H1 (cell line): ENCODE measurements at regions not wholly inside any gene's neighbourhood (a gene's known extent, or its start where the extent isn't known, plus 50 kb on each side); places are given as distances from the start of the nearest gene placed in this dataset.

Source experiments
- CTCF ChIA-PET: fragments of 300-600 bp; sonication (Branson Sonifier 250); formaldehyde crosslinking; loops from one replicate; lab custom pipeline; 2021; ENCODE audit not compliant: partially characterized antibody; lab: Charles Lee
- POLR2A ChIA-PET: fragments of 300-600 bp; sonication (Branson Sonifier 250); formaldehyde crosslinking; loops from one replicate; lab custom pipeline; 2021; ENCODE audit warnings: inconsistent platforms; ENCODE audit not compliant: partially characterized antibody; lab: Charles Lee
- DNase-seq, 2 experiments: peaks; one replicate each; pipeline versions ENCODE4 v3.0.0 to v3.0.0-alpha.2; 2010 to 2022; ENCODE audit warnings: low spot score in 2 of 2, low read depth in 1 of 2, mixed read lengths in 1 of 2
- FAIRE-seq: peaks from 2 replicates; lab custom pipeline; 2011; peaks lifted over from hg19 to GRCh38; lab: Jason Lieb, UNC
- H2AFZ ChIP-seq: 2 replicates; pipeline ENCODE4 v1.8.1; 2012; ENCODE audit warnings: low read length, inconsistent platforms
- H2AK5ac ChIP-seq: 2 replicates; pipeline ENCODE4 v1.6.1; 2013; ENCODE audit warnings: low read depth, low read length
- H2BK120ac ChIP-seq: replicated peaks from 2 replicates; pipeline ENCODE3; 2013; ENCODE audit warnings: low read depth, low read length, inconsistent platforms
- H2BK12ac ChIP-seq: 2 replicates; pipeline ENCODE4 v1.6.1; 2013; ENCODE audit warnings: low read depth, low read length
- H2BK15ac ChIP-seq: 2 replicates; pipeline ENCODE4 v1.6.1; 2013; ENCODE audit warnings: low read length
- H2BK20ac ChIP-seq: 2 replicates; pipeline ENCODE4 v1.6.1; 2013; ENCODE audit warnings: low read length
- H2BK5ac ChIP-seq: 2 replicates; pipeline ENCODE4 v1.6.1; 2013; ENCODE audit warnings: low read depth, low read length
- H3K14ac ChIP-seq: 2 replicates; pipeline ENCODE4 v1.6.1; 2013; ENCODE audit warnings: inconsistent platforms; ENCODE audit not compliant: insufficient read length
- H3K18ac ChIP-seq: 2 replicates; pipeline ENCODE4 v1.6.1; 2013; ENCODE audit warnings: low read length; ENCODE audit errors: extremely low read depth
- H3K23ac ChIP-seq: 2 replicates; pipeline ENCODE4 v1.6.1; 2013; ENCODE audit warnings: inconsistent platforms; ENCODE audit not compliant: insufficient read length
- H3K23me2 ChIP-seq: 2 replicates; pipeline ENCODE4 v1.6.1; 2013; ENCODE audit warnings: low read depth, low read length
- H3K27ac ChIP-seq: 2 replicates; pipeline ENCODE4 v1.6.1; 2011; ENCODE audit warnings: low read depth, low read length, inconsistent platforms
- H3K27me3 ChIP-seq, 4 experiments: replicated peaks in 1 of 4; 1 replicate in 1 of 4; 2 replicates in 3 of 4; pipeline versions ENCODE4 v1.6.1 to v1.8.1; 2011 to 2013; ENCODE audit warnings: low read length in 3 of 4, mild to moderate bottlenecking in 3 of 4, inconsistent platforms in 2 of 4, mixed read lengths in 2 of 4, moderate library complexity in 1 of 4; ENCODE audit not compliant: control insufficient read depth in 3 of 4, insufficient read depth in 3 of 4; ENCODE audit errors: extremely low read depth in 1 of 4
- H3K36me3 ChIP-seq, 4 experiments: 2 replicates each; pipeline versions ENCODE4 v1.6.1 to v1.8.1; 2011 to 2013; ENCODE audit warnings: mild to moderate bottlenecking in 4 of 4, low read length in 3 of 4, moderate library complexity in 2 of 4, control low read depth in 1 of 4, inconsistent platforms in 1 of 4; ENCODE audit not compliant: insufficient read depth in 4 of 4, control insufficient read depth in 2 of 4
- H3K4ac ChIP-seq: replicated peaks from 2 replicates; pipeline ENCODE3; 2013; ENCODE audit warnings: low read length, low read depth, mixed read lengths, inconsistent platforms; ENCODE audit not compliant: insufficient read length
- H3K4me1 ChIP-seq, 4 experiments: replicated peaks in 1 of 4; 1 replicate in 1 of 4; 2 replicates in 3 of 4; pipeline versions ENCODE4 v1.6.1 to v1.8.1; 2011 to 2013; ENCODE audit warnings: low read length in 3 of 4, inconsistent platforms in 2 of 4, mixed read lengths in 1 of 4; ENCODE audit not compliant: insufficient read depth in 4 of 4, control insufficient read depth in 3 of 4
- H3K4me2 ChIP-seq, 2 experiments: 2 replicates each; pipeline versions ENCODE4 v1.6.1 to v1.8.1; 2011 to 2013; ENCODE audit warnings: low read depth in 2 of 2, low read length in 2 of 2, control low read depth in 1 of 2, inconsistent platforms in 1 of 2, mild to moderate bottlenecking in 1 of 2; ENCODE audit not compliant: insufficient read depth in 1 of 2
- H3K4me3 ChIP-seq, 4 experiments: fragments of 200-600, 300-600 bp in 1 of 4; sonication (generic), shearing (Covaris generic), sonication (Bioruptor Twin) in 1 of 4; 2 replicates each; pipeline versions ENCODE4 v1.5.1 to v1.8.1; 2011 to 2016; ENCODE audit warnings: low read length in 4 of 4, low read depth in 3 of 4, control low read depth in 2 of 4, inconsistent platforms in 2 of 4, mild to moderate bottlenecking in 2 of 4, mixed read lengths in 1 of 4, moderate library complexity in 1 of 4; ENCODE audit not compliant: insufficient read depth in 2 of 4; ENCODE audit errors: extremely low read depth in 1 of 4
- H3K56ac ChIP-seq: replicated peaks from 2 replicates; pipeline ENCODE3; 2013; ENCODE audit warnings: low read depth, mild to moderate bottlenecking, mixed read lengths, low read length, inconsistent platforms; ENCODE audit not compliant: insufficient read length
- H3K79me1 ChIP-seq: 2 replicates; pipeline ENCODE4 v1.6.1; 2013; ENCODE audit warnings: low read depth, low read length, control low read depth
- H3K79me2 ChIP-seq, 2 experiments: 2 replicates each; pipeline versions ENCODE4 v1.6.1 to v1.8.1; 2012 to 2013; ENCODE audit warnings: low read length in 2 of 2, mild to moderate bottlenecking in 2 of 2, inconsistent platforms in 1 of 2; ENCODE audit not compliant: insufficient read depth in 2 of 2, control insufficient read depth in 1 of 2
- H3K9ac ChIP-seq, 4 experiments: replicated peaks in 1 of 4; 1 replicate in 1 of 4; 2 replicates in 3 of 4; pipeline versions ENCODE4 v1.6.1 to v1.8.1; 2011 to 2013; ENCODE audit warnings: low read depth in 3 of 4, low read length in 3 of 4, control low read depth in 2 of 4, mild to moderate bottlenecking in 2 of 4, moderate library complexity in 2 of 4, inconsistent platforms in 1 of 4; ENCODE audit errors: extremely low read depth in 1 of 4
- H3K9me3 ChIP-seq, 2 experiments: 2 replicates each; pipeline versions ENCODE4 v1.6.1 to v1.8.1; 2012 to 2013; ENCODE audit warnings: mild to moderate bottlenecking in 2 of 2, moderate library complexity in 2 of 2, control low read depth in 1 of 2, inconsistent platforms in 1 of 2, low read depth in 1 of 2, low read length in 1 of 2, mixed read lengths in 1 of 2; ENCODE audit not compliant: insufficient read depth in 2 of 2
- H4K20me1 ChIP-seq, 2 experiments: replicated peaks in 1 of 2; 2 replicates each; pipeline versions ENCODE3 to v1.8.1; 2011 to 2013; ENCODE audit warnings: inconsistent platforms in 2 of 2, low read length in 2 of 2, mild to moderate bottlenecking in 1 of 2; ENCODE audit not compliant: insufficient read depth in 2 of 2, control insufficient read depth in 1 of 2
- H4K5ac ChIP-seq: 2 replicates; pipeline ENCODE4 v1.6.1; 2013; ENCODE audit warnings: low read length, low read depth, mixed read lengths, inconsistent platforms; ENCODE audit not compliant: insufficient read length
- H4K8ac ChIP-seq: 2 replicates; pipeline ENCODE4 v1.8.0; 2013; ENCODE audit warnings: mild to moderate bottlenecking, moderate library complexity, low read length, inconsistent platforms; ENCODE audit not compliant: insufficient read depth; ENCODE audit errors: extremely low read depth
- H4K91ac ChIP-seq: replicated peaks from 2 replicates; pipeline ENCODE3; 2013; ENCODE audit warnings: low read length, mixed read lengths, inconsistent platforms; ENCODE audit not compliant: insufficient read length
- CBX8 ChIP-seq: fragments of 300-800, 300-1000 bp; sonication (generic); IDR thresholded peaks from 2 replicates; pipeline ENCODE4 v1.7.1; 2016; ENCODE audit warnings: low read depth, low read length, borderline replicate concordance
- CHD1 ChIP-seq: IDR thresholded peaks from 2 replicates; pipeline ENCODE4 v1.6.1; 2012; ENCODE audit warnings: low read depth, low read length, improper control_type of control experiment
- GABPA ChIP-seq: IDR thresholded peaks from 2 replicates; pipeline ENCODE4 v1.6.1; 2011; ENCODE audit warnings: mild to moderate bottlenecking, low read length, moderate library complexity, borderline replicate concordance; ENCODE audit not compliant: insufficient read depth
- HDAC6 ChIP-seq: IDR thresholded peaks from one replicate; pipeline ENCODE4 v1.7.1; 2012; ENCODE audit warnings: low read depth, mild to moderate bottlenecking, inconsistent platforms, low read length, moderate library complexity
- JUN ChIP-seq: IDR thresholded peaks from 2 replicates; pipeline ENCODE4 v1.6.1; 2011; ENCODE audit warnings: low read depth, mild to moderate bottlenecking, improper control_type of control experiment, low read length
- JUND ChIP-seq: IDR thresholded peaks from 2 replicates; pipeline ENCODE4 v1.6.1; 2011; ENCODE audit warnings: mild to moderate bottlenecking, improper control_type of control experiment, low read length
- KDM4A ChIP-seq: IDR thresholded peaks from one replicate; pipeline ENCODE4 v1.7.1; 2012; ENCODE audit warnings: low read depth, mild to moderate bottlenecking, moderate library complexity, low read length, inconsistent platforms; ENCODE audit not compliant: severe bottlenecking
- PHF8 ChIP-seq: fragments of 200-600 bp; sonication (generic); conservative IDR thresholded peaks from 2 replicates; pipeline ENCODE4 v1.7.1; 2012; ENCODE audit warnings: low read depth, mild to moderate bottlenecking, inconsistent platforms, low read length, moderate library complexity
- POLR2AphosphoS5 ChIP-seq: IDR thresholded peaks from 2 replicates; pipeline ENCODE4 v1.6.1; 2011; ENCODE audit warnings: low read depth, low read length
- RBBP5 ChIP-seq: IDR thresholded peaks from 2 replicates; pipeline ENCODE4 v1.7.1; 2012; ENCODE audit warnings: low read depth, mild to moderate bottlenecking, inconsistent platforms, low read length, moderate library complexity, borderline replicate concordance
- RFX5 ChIP-seq: IDR thresholded peaks from 2 replicates; pipeline ENCODE4 v1.6.1; 2011; ENCODE audit warnings: low read depth, low read length, improper control_type of control experiment, borderline replicate concordance
- RNF2 ChIP-seq: fragments of 200-900, 300-1000 bp; sonication (generic); IDR thresholded peaks from 2 replicates; pipeline ENCODE4 v1.7.1; 2016; ENCODE audit warnings: borderline replicate concordance, low read depth, mild to moderate bottlenecking, antibody characterized with exemption, low read length; ENCODE audit not compliant: poor library complexity, severe bottlenecking; ENCODE audit errors: missing control alignments
- TCF12 ChIP-seq: IDR thresholded peaks from 2 replicates; pipeline ENCODE4 v1.6.1; 2011; ENCODE audit warnings: low read depth, mild to moderate bottlenecking, low read length
- YY1 ChIP-seq: IDR thresholded peaks from 2 replicates; pipeline ENCODE4 v1.6.1; 2011; ENCODE audit warnings: low read depth, mild to moderate bottlenecking, low read length
- WGBS, 2 experiments: shearing (Covaris generic) in 1 of 2; methylation state at CpG; one replicate each; pipeline versions ENCODE4 v1.1.6 to v1.1.7; 2013 to 2015; ENCODE audit warnings: low lambda C conversion rate in 2 of 2, mixed read lengths in 2 of 2, inconsistent platforms in 1 of 2, low coverage in 1 of 2, missing lambda C conversion rate in 1 of 2; ENCODE audit not compliant: insufficient replicate concordance in 2 of 2, insufficient coverage in 1 of 2, insufficient read length in 1 of 2; ENCODE audit errors: extremely low coverage in 1 of 2, missing lambda C conversion rate in 1 of 2; 5-methylcytosine and 5-hydroxymethylcytosine counted together

- Histone ChIP-seq H2BK12ac (no peak overlapping the region), H4K5ac (no peak overlapping the region), H3K4me3 (no peak overlapping the region), H3K4me2 (no peak overlapping the region), H3K79me2 (no peaks in the 10 kb centered on the region), H2BK20ac (no peak overlapping the region), H3K14ac (no peak overlapping the region), H4K20me1 (no peaks in the 10 kb centered on the region), H4K91ac (no peak overlapping the region), H2AK5ac (no peak overlapping the region), H3K27me3 (no peaks in the 10 kb centered on the region), H3K18ac (no peak overlapping the region), H2AFZ (no peak overlapping the region), H3K23ac (no peak overlapping the region), H3K9ac (no peak overlapping the region), H3K9me3 (peaks cover 0 to 5% of the 10 kb centered on the region in 2 experiments; a peak in 1 of 4 replicates), H3K79me1 (no peaks in the 10 kb centered on the region), H3K4me1 (no peaks in the 10 kb centered on the region), H3K23me2 (no peaks in the 10 kb centered on the region), H2BK15ac (no peak overlapping the region), H2BK5ac (no peak overlapping the region), H3K56ac (no peak overlapping the region), H4K8ac (no peak overlapping the region), H3K27ac (no peak overlapping the region), H2BK120ac (no peak overlapping the region), H3K36me3 (no peaks in the 10 kb centered on the region; a peak in 1 of 8 replicates), H3K4ac (no peak overlapping the region)
- CTCF ChIA-PET, result interaction anchor here (0.6 to 1.8 kb wide), 3 partner anchors 12 to 195 kb away, joined by 3 to 6 read pairs (median 4); no protein-coding TSS in a partner anchor
- DNase-seq (no peak), FAIRE-seq (no peak)
- POLR2A ChIA-PET, result no interaction called here
- 85% methylated on average over 3 of the region's 3 CpGs; no CpG with 5 or more reads in 1 of the 2 experiments for WGBS, 2 experiments
- TF ChIP-seq HDAC6 (no peak), KDM4A (no peak), CBX8 (no peak), JUND (no peak), POLR2AphosphoS5 (no peak), CHD1 (no peak), GABPA (no peak), RNF2 (no peak), RBBP5 (no peak), YY1 (no peak), PHF8 (no peak), TCF12 (no peak), JUN (no peak), RFX5 (no peak)
Observed at GRCh38 chr1:57530206-57530910, 106.5 kb upstream of the DAB1 start.
